A673 (cell line): ENCODE measurements at regions not wholly inside any gene's neighbourhood (a gene's known extent, or its start where the extent isn't known, plus 50 kb on each side); places are given as distances from the start of the nearest gene placed in this dataset.

Source experiments
- EZH2 ChIP-seq: fragments of 200-600 bp; sonication (generic); IDR thresholded peaks from 2 replicates; pipeline ENCODE4 v1.6.1; 2017; ENCODE audit warnings: borderline replicate concordance, low read depth, mild to moderate bottlenecking, mixed read lengths, antibody characterized with exemption, low read length; ENCODE audit not compliant: poor library complexity, severe bottlenecking
- TF ChIP-seq, protein P1 (sequence below): fragments of 300-800, 200-600 bp; sonication (generic); conservative IDR thresholded peaks from 2 replicates; pipeline ENCODE4 v1.5.1; 2017; ENCODE audit warnings: low read depth, mild to moderate bottlenecking, antibody characterized with exemption, low read length, moderate library complexity, mixed read lengths

DNA sequence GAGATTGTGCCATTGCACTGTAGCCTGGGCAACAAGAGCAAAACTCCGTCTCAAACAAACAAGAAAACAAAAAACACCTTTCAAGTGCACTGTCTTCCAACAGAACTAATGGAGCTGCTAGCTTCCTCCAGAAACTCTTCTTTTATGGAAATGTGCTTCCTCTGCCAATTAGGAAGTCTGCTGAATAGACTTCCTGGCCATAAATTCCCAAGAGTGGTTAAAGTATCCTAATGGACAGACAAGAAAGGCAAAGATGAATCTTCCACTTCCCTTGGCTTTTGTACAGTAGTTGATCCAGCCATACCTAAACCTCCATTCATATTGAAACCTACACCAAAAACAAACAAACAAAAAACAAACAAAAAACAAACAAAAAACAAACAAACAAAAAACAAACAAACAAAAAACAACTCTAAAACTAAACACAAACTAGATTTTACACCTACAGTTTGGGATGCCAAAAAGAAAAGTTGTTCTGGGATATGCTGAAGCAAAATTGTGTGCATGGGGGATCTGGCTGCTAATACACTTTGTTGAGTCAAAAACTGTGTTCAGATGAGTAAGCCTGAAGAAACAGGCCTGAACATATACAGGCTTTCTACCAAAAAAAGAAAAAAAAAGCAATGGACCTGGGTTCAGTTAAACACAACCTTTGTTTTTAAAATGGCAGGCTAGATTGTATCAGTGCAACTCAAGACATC lies 59.8 kb upstream of the CARMIL1 start:
- no peak for TF ChIP-seq EZH2
- TF ChIP-seq, protein P1, sequence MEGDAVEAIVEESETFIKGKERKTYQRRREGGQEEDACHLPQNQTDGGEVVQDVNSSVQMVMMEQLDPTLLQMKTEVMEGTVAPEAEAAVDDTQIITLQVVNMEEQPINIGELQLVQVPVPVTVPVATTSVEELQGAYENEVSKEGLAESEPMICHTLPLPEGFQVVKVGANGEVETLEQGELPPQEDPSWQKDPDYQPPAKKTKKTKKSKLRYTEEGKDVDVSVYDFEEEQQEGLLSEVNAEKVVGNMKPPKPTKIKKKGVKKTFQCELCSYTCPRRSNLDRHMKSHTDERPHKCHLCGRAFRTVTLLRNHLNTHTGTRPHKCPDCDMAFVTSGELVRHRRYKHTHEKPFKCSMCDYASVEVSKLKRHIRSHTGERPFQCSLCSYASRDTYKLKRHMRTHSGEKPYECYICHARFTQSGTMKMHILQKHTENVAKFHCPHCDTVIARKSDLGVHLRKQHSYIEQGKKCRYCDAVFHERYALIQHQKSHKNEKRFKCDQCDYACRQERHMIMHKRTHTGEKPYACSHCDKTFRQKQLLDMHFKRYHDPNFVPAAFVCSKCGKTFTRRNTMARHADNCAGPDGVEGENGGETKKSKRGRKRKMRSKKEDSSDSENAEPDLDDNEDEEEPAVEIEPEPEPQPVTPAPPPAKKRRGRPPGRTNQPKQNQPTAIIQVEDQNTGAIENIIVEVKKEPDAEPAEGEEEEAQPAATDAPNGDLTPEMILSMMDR: no peak
